Eye (tissue), 1 donor: ENCODE measurements at regions not wholly inside any gene's neighbourhood (a gene's known extent, or its start where the extent isn't known, plus 50 kb on each side); places are given as distances from the start of the nearest gene placed in this dataset.
A peak's percentile ranks its signal among the peaks of the same experiment; 100 is the strongest.

ENCODE experiments used
- DNase-seq: peaks from one replicate; pipeline ENCODE4 v3.0.0-alpha.2; 2015

GRCh38 chr10:4473977-4474376 is 352.0 kb upstream of the AKR1E2 start:
- no peak for DNase-seq

- DNase-seq: no peak
These were observed 353.7 kb upstream of the AKR1E2 start for GRCh38 chr10:4472190-4472904.

GRCh38 chr10:4470231-4470835 is 355.7 kb upstream of the AKR1E2 start:
- DNase-seq: no peak

GRCh38 chr10:4467481-4467880 is 358.5 kb upstream of the AKR1E2 start:
- DNase-seq: no peak

GRCh38 chr10:4460267-4460666 is 365.7 kb upstream of the AKR1E2 start:
- DNase-seq: no peak

- no peak for DNase-seq
These were observed 366.5 kb upstream of the AKR1E2 start for GRCh38 chr10:4459531-4459930.

GRCh38 chr10:4457597-4457996 is 368.4 kb upstream of the AKR1E2 start:
- DNase-seq: no peak

- no peak for DNase-seq
These were observed 369.2 kb upstream of the AKR1E2 start for GRCh38 chr10:4456776-4457175.

GRCh38 chr10:4456279-4456678 is 369.7 kb upstream of the AKR1E2 start:
- DNase-seq: no peak

- DNase-seq: no peak
These were observed 372.1 kb upstream of the AKR1E2 start for GRCh38 chr10:4453950-4454349.

- DNase-seq: no peak
These were observed 372.7 kb upstream of the AKR1E2 start for GRCh38 chr10:4453276-4453675.

GRCh38 chr10:4450981-4451908 is 374.8 kb upstream of the AKR1E2 start:
- DNase-seq: peak; percentile 25

- no peak for DNase-seq
These were observed 375.8 kb upstream of the AKR1E2 start for GRCh38 chr10:4450169-4450568.

GRCh38 chr10:4448030-4448429 is 378.0 kb upstream of the AKR1E2 start:
- DNase-seq: no peak

GRCh38 chr10:4443419-4443818 is 382.6 kb upstream of the AKR1E2 start:
- no peak for DNase-seq

GRCh38 chr10:4442296-4442695 is 383.7 kb upstream of the AKR1E2 start:
- DNase-seq: no peak

- DNase-seq: no peak
These were observed 385.7 kb upstream of the AKR1E2 start for GRCh38 chr10:4440260-4440659.

- no peak for DNase-seq
These were observed 388.2 kb upstream of the AKR1E2 start for GRCh38 chr10:4437791-4438190.

GRCh38 chr10:4437061-4437460 is 388.9 kb upstream of the AKR1E2 start:
- no peak for DNase-seq

- no peak for DNase-seq
These were observed 389.9 kb upstream of the AKR1E2 start for GRCh38 chr10:4436103-4436502.

GRCh38 chr10:4434516-4435071 is 391.4 kb upstream of the AKR1E2 start:
- no peak for DNase-seq

- no peak for DNase-seq
These were observed 391.9 kb upstream of the AKR1E2 start for GRCh38 chr10:4434105-4434504.

GRCh38 chr10:4431114-4431863 is 394.7 kb upstream of the AKR1E2 start:
- peak; percentile 53 for DNase-seq
